ENCODE measurements at regions not wholly inside any gene's neighbourhood (a gene's known extent, or its start where the extent isn't known, plus 50 kb on each side); places are given as distances from the start of the nearest gene placed in this dataset.

DNA sequence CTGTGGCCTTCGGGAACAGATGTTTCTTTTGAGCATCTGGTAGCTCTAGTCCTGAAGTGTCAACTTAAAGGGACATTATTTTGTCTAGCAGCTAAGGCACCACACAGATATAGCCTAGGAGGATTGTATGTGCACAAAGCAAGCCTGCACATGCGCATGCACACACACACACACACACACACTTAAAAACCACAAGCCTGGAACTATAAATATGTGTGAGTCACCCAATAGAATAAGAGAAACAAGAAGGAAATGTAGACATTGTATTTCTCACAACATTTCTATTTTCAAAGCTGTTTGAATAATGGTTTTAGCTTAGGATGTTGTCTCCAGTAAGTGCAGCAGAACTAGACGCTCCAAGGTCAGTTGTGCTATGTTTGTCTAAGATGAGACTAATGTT lies 516.5 kb downstream of the SUCLA2 start:
- no peaks in the 10 kb centered on the region for H3K36me3 Mint-ChIP-seq (ENCODE audit: low read depth)
- H3K4me3 Mint-ChIP-seq = no peak overlapping the region
- peak; percentile 76 for DNase-seq
- no peak for TF ChIP-seq CTCF (IDR thresholded peaks at IDR 0.05)
- H3K4me1 Mint-ChIP-seq (ENCODE audit: low read depth) = peaks cover 56% of the 10 kb centered on the region
- H3K9me3 Mint-ChIP-seq = no peaks in the 10 kb centered on the region
- no peaks in the 10 kb centered on the region for H3K27me3 Mint-ChIP-seq (ENCODE audit: insufficient read depth)
- H3K27ac Mint-ChIP-seq = peak overlapping the region; percentile 34; the same call in 1 of the 2 replicates

GRCh38 chr13:47481536-47481935 lies 519.5 kb downstream of the SUCLA2 start:
- no peaks in the 10 kb centered on the region for H3K27me3 Mint-ChIP-seq (ENCODE audit: insufficient read depth)
- peaks cover 4% of the 10 kb centered on the region; the same call in 1 of the 2 replicates for H3K36me3 Mint-ChIP-seq (ENCODE audit: low read depth)
- no peak overlapping the region for H3K4me3 Mint-ChIP-seq
- no peaks in the 10 kb centered on the region for H3K9me3 Mint-ChIP-seq
- no peak for DNase-seq
- H3K4me1 Mint-ChIP-seq (ENCODE audit: low read depth) = peaks cover 70% of the 10 kb centered on the region
- peak overlapping the region; percentile 33; the same call in 1 of the 2 replicates for H3K27ac Mint-ChIP-seq
- TF ChIP-seq CTCF (IDR thresholded peaks at IDR 0.05) = no peak

GRCh38 chr13:47480951-47481350 lies 520.1 kb downstream of the SUCLA2 start:
- DNase-seq = no peak
- no peak for TF ChIP-seq CTCF (IDR thresholded peaks at IDR 0.05)
- H3K27ac Mint-ChIP-seq = peak overlapping the region; percentile 89
- no peaks in the 10 kb centered on the region for H3K27me3 Mint-ChIP-seq (ENCODE audit: insufficient read depth)
- H3K4me1 Mint-ChIP-seq (ENCODE audit: low read depth) = peaks cover 70% of the 10 kb centered on the region
- H3K9me3 Mint-ChIP-seq = no peaks in the 10 kb centered on the region
- H3K4me3 Mint-ChIP-seq = peak overlapping the region; percentile 62
- peaks cover 4% of the 10 kb centered on the region; the same call in 1 of the 2 replicates for H3K36me3 Mint-ChIP-seq (ENCODE audit: low read depth)

- H3K36me3 Mint-ChIP-seq (ENCODE audit: low read depth) = peaks cover 4% of the 10 kb centered on the region; the same call in 1 of the 2 replicates
- H3K4me3 Mint-ChIP-seq = peak overlapping the region; percentile 66
- H3K4me1 Mint-ChIP-seq (ENCODE audit: low read depth) = peaks cover 75% of the 10 kb centered on the region
- no peaks in the 10 kb centered on the region for H3K9me3 Mint-ChIP-seq
- DNase-seq = peak; percentile 83
- no peaks in the 10 kb centered on the region for H3K27me3 Mint-ChIP-seq (ENCODE audit: insufficient read depth)
- TF ChIP-seq CTCF (IDR thresholded peaks at IDR 0.05) = no peak
- peak overlapping the region; percentile 89 for H3K27ac Mint-ChIP-seq
Measured at GRCh38 chr13:47480121-47480520, 521.0 kb downstream of the SUCLA2 start.

- H3K36me3 Mint-ChIP-seq (ENCODE audit: low read depth) = peaks cover 4% of the 10 kb centered on the region; the same call in 1 of the 2 replicates
- H3K27me3 Mint-ChIP-seq (ENCODE audit: insufficient read depth) = no peaks in the 10 kb centered on the region
- DNase-seq = no peak
- H3K9me3 Mint-ChIP-seq = no peaks in the 10 kb centered on the region
- 0 out of 2 replicates have a peak overlapping the region, but pooled peaks have one; percentile 35 for H3K27ac Mint-ChIP-seq
- no peak overlapping the region for H3K4me3 Mint-ChIP-seq
- TF ChIP-seq CTCF (IDR thresholded peaks at IDR 0.05) = no peak
- peaks cover 74% of the 10 kb centered on the region for H3K4me1 Mint-ChIP-seq (ENCODE audit: low read depth)
Measured at GRCh38 chr13:47478985-47479384, 522.1 kb downstream of the SUCLA2 start.
